ENCODE measurements at regions not wholly inside any gene's neighbourhood (a gene's known extent, or its start where the extent isn't known, plus 50 kb on each side); places are given as distances from the start of the nearest gene placed in this dataset.

DNA sequence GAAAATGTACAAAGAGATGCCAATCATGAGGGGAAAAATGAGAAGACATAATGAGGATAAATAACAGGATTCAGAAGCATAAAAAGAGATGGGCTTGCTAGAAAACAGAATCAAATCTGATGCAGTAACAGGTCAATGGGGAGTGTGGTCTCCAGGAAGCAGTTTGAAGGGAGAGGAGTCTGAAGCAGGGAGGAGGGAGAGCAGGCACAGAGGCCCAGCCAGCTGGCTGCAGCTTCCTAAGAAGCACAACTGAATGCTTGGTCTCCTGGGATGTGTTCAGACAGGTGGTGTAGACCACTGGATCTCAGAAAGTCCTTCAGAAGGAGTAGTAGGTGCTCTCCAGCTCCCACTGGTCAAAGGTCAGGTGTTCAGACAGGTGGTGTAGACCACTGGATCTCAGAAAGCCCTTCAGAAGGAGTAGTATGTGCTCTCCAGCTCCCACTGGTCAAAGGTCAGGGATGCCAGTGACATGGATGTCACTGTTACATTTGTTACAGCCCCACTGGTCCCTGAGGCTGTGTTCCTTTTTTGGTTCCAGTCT is 68.3 kb upstream of the UBAC2 start:
- H3K27ac ChIP-seq (ENCODE audit: insufficient read length, low read depth, low read length), result no peak overlapping the region
- H3K4me1 ChIP-seq (ENCODE audit: insufficient read depth, low read length), result no peaks in the 10 kb centered on the region; the same call in 1 of the 2 replicates
- H4K5ac ChIP-seq (ENCODE audit: insufficient read length, low read depth, low read length), result no peak overlapping the region
- H2BK5ac ChIP-seq (ENCODE audit: insufficient read length, low read length), result no peak overlapping the region
- no peaks in the 10 kb centered on the region for H3K9me3 ChIP-seq (ENCODE audit: control insufficient read depth, low read depth, low read length)
- no peak overlapping the region for H3K14ac ChIP-seq (ENCODE audit: insufficient read depth, low read length)
- Mint-ChIP-seq H3K4me3 (no peak overlapping the region), H3K27me3 (ENCODE audit: low read depth) (peaks cover 8% of the 10 kb centered on the region), H3K27ac (no peak overlapping the region), H3K36me3 (ENCODE audit: insufficient read depth in 1 of 3, low read depth in 3 of 3) (no peaks in the 10 kb centered on the region), H3K9me3 (no peaks in the 10 kb centered on the region), H3K4me1 (peaks cover 7 to 12% of the 10 kb centered on the region in 2 experiments)
- no peak overlapping the region for H2BK20ac ChIP-seq (ENCODE audit: low read depth, low read length, poor library complexity, severe bottlenecking)
- no peak overlapping the region for H3K4me2 ChIP-seq (ENCODE audit: insufficient read depth, insufficient read length, low read length)
- no peak overlapping the region for H4K91ac ChIP-seq (ENCODE audit: insufficient read length, low read depth, low read length)
- H3K9ac ChIP-seq (ENCODE audit: extremely low read depth, insufficient read length, low read length), result no peak overlapping the region
- no peak overlapping the region for H2BK15ac ChIP-seq (ENCODE audit: low read depth, low read length)
- no peak overlapping the region for H2AFZ ChIP-seq (ENCODE audit: low read length)
- H3T11ph ChIP-seq (ENCODE audit: low read length), result no peak overlapping the region
- H3K23me2 ChIP-seq (ENCODE audit: insufficient read length, low read depth, low read length, poor library complexity, severe bottlenecking), result no peaks in the 10 kb centered on the region
- no peak overlapping the region for H2BK120ac ChIP-seq (ENCODE audit: low read depth, low read length, poor library complexity, severe bottlenecking)
- H3K79me2 ChIP-seq (ENCODE audit: insufficient read depth, low read length), result no peaks in the 10 kb centered on the region
- TF ChIP-seq, protein P1, sequence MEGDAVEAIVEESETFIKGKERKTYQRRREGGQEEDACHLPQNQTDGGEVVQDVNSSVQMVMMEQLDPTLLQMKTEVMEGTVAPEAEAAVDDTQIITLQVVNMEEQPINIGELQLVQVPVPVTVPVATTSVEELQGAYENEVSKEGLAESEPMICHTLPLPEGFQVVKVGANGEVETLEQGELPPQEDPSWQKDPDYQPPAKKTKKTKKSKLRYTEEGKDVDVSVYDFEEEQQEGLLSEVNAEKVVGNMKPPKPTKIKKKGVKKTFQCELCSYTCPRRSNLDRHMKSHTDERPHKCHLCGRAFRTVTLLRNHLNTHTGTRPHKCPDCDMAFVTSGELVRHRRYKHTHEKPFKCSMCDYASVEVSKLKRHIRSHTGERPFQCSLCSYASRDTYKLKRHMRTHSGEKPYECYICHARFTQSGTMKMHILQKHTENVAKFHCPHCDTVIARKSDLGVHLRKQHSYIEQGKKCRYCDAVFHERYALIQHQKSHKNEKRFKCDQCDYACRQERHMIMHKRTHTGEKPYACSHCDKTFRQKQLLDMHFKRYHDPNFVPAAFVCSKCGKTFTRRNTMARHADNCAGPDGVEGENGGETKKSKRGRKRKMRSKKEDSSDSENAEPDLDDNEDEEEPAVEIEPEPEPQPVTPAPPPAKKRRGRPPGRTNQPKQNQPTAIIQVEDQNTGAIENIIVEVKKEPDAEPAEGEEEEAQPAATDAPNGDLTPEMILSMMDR (conservative IDR thresholded peaks at IDR 0.05), result no peak
- no peak overlapping the region for H3K18ac ChIP-seq (ENCODE audit: insufficient read length, low read depth, low read length)
- no peaks in the 10 kb centered on the region for H4K20me1 ChIP-seq (ENCODE audit: control insufficient read depth, insufficient read depth, insufficient read length)
- no peak overlapping the region for H3K4ac ChIP-seq (ENCODE audit: low read depth, low read length)
- H3K56ac ChIP-seq (ENCODE audit: insufficient read length, low read depth, low read length), result no peak overlapping the region
- no peak overlapping the region for H2AK5ac ChIP-seq (ENCODE audit: insufficient read length, low read length)
- no peak overlapping the region for H4K8ac ChIP-seq (replicated peaks; ENCODE audit: insufficient read length, low read depth, low read length)
- H3K23ac ChIP-seq (ENCODE audit: insufficient read length, low read depth, low read length), result no peak overlapping the region
- DNase-seq, result no peak
- no peak overlapping the region for H2BK12ac ChIP-seq (ENCODE audit: insufficient read length, low read depth, low read length)
- no peaks in the 10 kb centered on the region for H3K27me3 ChIP-seq (ENCODE audit: insufficient read depth, low read length)
- H3K79me1 ChIP-seq (ENCODE audit: insufficient read depth, low read depth, low read length, poor library complexity, severe bottlenecking), result no peaks in the 10 kb centered on the region
